ENCODE measurements at regions not wholly inside any gene's neighbourhood (a gene's known extent, or its start where the extent isn't known, plus 50 kb on each side); places are given as distances from the start of the nearest gene placed in this dataset.

DNA sequence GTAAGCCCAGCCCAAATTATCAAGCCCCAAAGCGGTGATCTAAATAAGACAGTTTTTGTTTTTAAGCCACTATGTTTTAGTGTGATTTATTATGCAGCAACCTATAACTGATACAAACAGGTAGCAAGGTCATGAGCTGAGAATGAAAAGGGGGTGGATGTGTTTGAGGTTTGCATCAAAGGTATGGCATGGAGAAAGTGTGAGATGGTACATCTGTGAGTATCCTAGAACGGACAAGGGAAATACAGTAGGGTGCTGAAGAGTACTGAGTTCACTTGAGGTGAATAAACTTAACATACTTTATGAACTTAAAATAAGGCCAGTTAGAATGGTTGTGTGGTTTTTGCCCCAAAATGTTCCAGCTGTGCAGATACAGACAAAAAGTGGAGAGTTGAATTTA, 286.0 kb upstream of the B3GALT2 start:
- no peak overlapping the region for H3K27ac ChIP-seq
- H3K4me1 ChIP-seq: no peaks in the 10 kb centered on the region
- no peak for DNase-seq (ENCODE audit: low spot score in 2 of 2)
- no peaks in the 10 kb centered on the region for H3K27me3 ChIP-seq
- TF ChIP-seq POLR2AphosphoS5 (IDR thresholded peaks at IDR 0.05) (no peak), POLR2A (IDR thresholded peaks at IDR 0.05) (no peak), EP300 (IDR thresholded peaks at IDR 0.05) (no peak)
- TF ChIP-seq, protein P1, sequence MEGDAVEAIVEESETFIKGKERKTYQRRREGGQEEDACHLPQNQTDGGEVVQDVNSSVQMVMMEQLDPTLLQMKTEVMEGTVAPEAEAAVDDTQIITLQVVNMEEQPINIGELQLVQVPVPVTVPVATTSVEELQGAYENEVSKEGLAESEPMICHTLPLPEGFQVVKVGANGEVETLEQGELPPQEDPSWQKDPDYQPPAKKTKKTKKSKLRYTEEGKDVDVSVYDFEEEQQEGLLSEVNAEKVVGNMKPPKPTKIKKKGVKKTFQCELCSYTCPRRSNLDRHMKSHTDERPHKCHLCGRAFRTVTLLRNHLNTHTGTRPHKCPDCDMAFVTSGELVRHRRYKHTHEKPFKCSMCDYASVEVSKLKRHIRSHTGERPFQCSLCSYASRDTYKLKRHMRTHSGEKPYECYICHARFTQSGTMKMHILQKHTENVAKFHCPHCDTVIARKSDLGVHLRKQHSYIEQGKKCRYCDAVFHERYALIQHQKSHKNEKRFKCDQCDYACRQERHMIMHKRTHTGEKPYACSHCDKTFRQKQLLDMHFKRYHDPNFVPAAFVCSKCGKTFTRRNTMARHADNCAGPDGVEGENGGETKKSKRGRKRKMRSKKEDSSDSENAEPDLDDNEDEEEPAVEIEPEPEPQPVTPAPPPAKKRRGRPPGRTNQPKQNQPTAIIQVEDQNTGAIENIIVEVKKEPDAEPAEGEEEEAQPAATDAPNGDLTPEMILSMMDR (IDR thresholded peaks at IDR 0.05): no peak
- H3K36me3 ChIP-seq: no peaks in the 10 kb centered on the region
- H3K4me3 ChIP-seq: no peak overlapping the region
- WGBS: 96% methylated on average over 2 of the region's 2 CpGs
- no peaks in the 10 kb centered on the region for H3K9me3 ChIP-seq

DNA sequence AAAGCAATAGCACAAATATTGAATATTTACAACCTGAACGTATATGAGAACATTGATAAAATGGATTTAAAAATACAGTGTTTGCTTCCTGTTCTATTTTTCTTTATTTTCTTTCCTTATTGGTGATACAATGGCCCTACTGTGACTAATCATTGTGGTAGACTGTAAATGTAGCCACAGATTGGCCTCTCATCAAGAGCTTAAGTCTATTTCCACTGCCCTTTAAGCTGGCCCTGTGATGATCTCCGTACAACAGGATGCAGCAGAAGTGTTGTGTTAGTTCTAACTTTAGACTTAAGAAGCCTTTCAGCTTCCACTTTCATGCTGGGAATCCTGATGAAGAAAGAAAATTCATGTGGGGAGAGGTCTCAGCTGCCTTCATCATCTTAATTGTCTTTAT, 285.6 kb upstream of the B3GALT2 start:
- Histone ChIP-seq H3K27me3 (no peaks in the 10 kb centered on the region), H3K4me3 (no peak overlapping the region), H3K9me3 (no peaks in the 10 kb centered on the region), H3K36me3 (no peaks in the 10 kb centered on the region), H3K4me1 (no peaks in the 10 kb centered on the region), H3K27ac (no peak overlapping the region)
- WGBS: 81% methylated on average over 2 of the region's 2 CpGs
- DNase-seq (ENCODE audit: low spot score in 2 of 2): no peak
- TF ChIP-seq, protein P1 (IDR thresholded peaks at IDR 0.05): no peak
- no peak for TF ChIP-seq POLR2AphosphoS5 (IDR thresholded peaks at IDR 0.05)
- no peak for TF ChIP-seq EP300 (IDR thresholded peaks at IDR 0.05)
- TF ChIP-seq POLR2A (IDR thresholded peaks at IDR 0.05): no peak

DNA sequence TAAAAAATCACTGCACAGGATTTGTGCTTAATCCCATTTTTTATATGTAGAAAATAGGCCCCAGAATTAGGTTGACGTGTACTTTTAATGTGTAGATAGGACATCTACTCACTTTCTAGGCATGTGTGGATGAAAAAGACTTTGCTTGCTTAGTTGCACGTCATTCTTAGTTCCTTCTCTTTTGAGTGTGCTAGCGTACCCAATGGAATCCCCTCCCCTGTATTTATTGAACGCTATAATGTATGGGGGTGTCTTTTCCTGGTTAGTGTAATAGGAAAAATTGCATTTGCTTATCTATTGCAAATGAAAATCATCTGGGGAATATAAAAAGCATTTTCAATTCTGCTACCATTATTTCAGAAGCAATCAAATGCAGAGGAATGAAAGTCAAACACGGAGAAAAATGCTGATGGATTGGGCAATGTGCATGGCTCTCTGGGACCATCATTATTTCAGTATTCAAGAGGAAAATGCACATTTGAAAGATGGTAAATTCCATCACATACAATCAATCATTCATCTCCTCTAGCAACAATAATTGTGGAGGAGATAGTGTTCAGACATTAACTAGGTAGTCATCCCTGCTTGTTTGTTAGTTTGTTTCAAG, 277.0 kb upstream of the B3GALT2 start:
- TF ChIP-seq, protein P1 (IDR thresholded peaks at IDR 0.05): no peak
- TF ChIP-seq POLR2A (IDR thresholded peaks at IDR 0.05): no peak
- no peak for TF ChIP-seq EP300 (IDR thresholded peaks at IDR 0.05)
- no peak for TF ChIP-seq POLR2AphosphoS5 (IDR thresholded peaks at IDR 0.05)
- no peak overlapping the region for H3K27ac ChIP-seq
- WGBS: 77% methylated on average over 5 of the region's 5 CpGs

DNA sequence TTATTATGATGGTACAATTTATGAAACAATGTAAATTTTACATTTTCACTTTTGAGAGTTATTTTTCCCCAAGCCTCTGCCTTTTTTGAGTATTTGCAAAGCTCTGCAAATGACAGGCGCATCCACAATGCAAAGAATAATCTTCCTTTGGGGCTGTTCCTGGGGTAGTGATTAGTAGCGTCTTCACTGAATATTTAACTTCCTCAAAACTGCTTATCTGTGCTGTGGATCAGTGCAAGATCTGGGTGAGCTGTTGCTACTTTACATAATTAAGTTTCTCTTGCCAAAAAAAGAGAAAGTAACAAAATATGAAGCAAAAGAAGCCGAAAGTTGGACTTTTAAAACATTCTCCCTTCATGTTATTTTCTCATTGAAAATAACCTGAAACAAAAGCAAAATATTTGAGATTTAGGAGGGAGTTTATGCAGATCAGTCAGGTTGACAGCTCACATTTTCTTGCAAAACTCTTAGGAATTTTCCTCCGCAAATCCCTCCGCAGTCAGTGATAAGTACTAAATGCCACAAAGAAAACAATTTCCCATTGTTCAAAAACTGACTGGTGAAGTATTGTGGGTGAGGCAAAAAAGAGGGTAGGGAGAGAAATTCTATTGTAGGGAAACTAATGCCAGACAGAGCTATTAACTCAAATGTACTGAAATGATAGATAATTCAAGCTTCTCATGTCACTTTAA, 276.4 kb upstream of the B3GALT2 start:
- WGBS: 42% methylated on average over 5 of the region's 5 CpGs
- H3K4me1 ChIP-seq: no peaks in the 10 kb centered on the region

More for the DNA sequence above, 277.0 kb upstream of the B3GALT2 start:
- no peaks in the 10 kb centered on the region for H3K9me3 ChIP-seq
- no peak overlapping the region for H3K4me3 ChIP-seq
- no peaks in the 10 kb centered on the region for H3K36me3 ChIP-seq
- no peaks in the 10 kb centered on the region for H3K4me1 ChIP-seq
- no peak for DNase-seq (ENCODE audit: low spot score in 2 of 2)
- H3K27me3 ChIP-seq: no peaks in the 10 kb centered on the region

DNA sequence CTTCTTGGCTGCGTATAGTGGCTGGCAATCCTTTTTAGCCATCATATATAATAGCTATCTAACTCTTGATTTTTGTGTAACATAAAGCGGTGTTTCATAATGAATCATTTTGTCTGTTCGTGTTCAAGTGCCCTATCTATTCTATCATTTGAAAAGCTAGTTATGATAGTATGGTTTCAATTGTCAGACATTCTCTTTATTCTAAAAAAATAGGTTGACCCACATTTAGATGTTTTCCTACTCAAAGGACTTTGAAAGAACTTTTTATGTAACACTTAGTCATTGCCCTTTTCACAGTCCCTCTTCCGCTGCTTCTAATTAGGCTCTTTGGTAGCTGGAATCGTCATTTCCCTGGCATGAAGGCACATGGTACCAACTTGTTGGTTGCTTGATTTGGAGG, 272.2 kb upstream of the B3GALT2 start:
- no peaks in the 10 kb centered on the region for H3K4me1 ChIP-seq
- DNase-seq (ENCODE audit: low spot score in 2 of 2): no peak
- TF ChIP-seq, protein P1 (IDR thresholded peaks at IDR 0.05): no peak
- no peak for TF ChIP-seq POLR2A (IDR thresholded peaks at IDR 0.05)
- no peak for TF ChIP-seq EP300 (IDR thresholded peaks at IDR 0.05)
- no peak for TF ChIP-seq POLR2AphosphoS5 (IDR thresholded peaks at IDR 0.05)
- H3K27me3 ChIP-seq: no peaks in the 10 kb centered on the region
- 80% methylated on average over 5 of the region's 5 CpGs for WGBS
- H3K9me3 ChIP-seq: no peaks in the 10 kb centered on the region
- H3K36me3 ChIP-seq: no peaks in the 10 kb centered on the region
- no peak overlapping the region for H3K27ac ChIP-seq
- H3K4me3 ChIP-seq: no peak overlapping the region

More for the DNA sequence above, 276.4 kb upstream of the B3GALT2 start:
- no peaks in the 10 kb centered on the region for H3K9me3 ChIP-seq
- no peak overlapping the region for H3K27ac ChIP-seq
- no peaks in the 10 kb centered on the region for H3K27me3 ChIP-seq
- no peak for DNase-seq (ENCODE audit: low spot score in 2 of 2)
- no peak overlapping the region for H3K4me3 ChIP-seq
- TF ChIP-seq POLR2A (IDR thresholded peaks at IDR 0.05) (no peak), POLR2AphosphoS5 (IDR thresholded peaks at IDR 0.05) (no peak), EP300 (IDR thresholded peaks at IDR 0.05) (no peak)
- TF ChIP-seq, protein P1 (IDR thresholded peaks at IDR 0.05): no peak
- no peaks in the 10 kb centered on the region for H3K36me3 ChIP-seq
